ENCODE measurements at regions not wholly inside any gene's neighbourhood (a gene's known extent, or its start where the extent isn't known, plus 50 kb on each side); places are given as distances from the start of the nearest gene placed in this dataset.

DNA sequence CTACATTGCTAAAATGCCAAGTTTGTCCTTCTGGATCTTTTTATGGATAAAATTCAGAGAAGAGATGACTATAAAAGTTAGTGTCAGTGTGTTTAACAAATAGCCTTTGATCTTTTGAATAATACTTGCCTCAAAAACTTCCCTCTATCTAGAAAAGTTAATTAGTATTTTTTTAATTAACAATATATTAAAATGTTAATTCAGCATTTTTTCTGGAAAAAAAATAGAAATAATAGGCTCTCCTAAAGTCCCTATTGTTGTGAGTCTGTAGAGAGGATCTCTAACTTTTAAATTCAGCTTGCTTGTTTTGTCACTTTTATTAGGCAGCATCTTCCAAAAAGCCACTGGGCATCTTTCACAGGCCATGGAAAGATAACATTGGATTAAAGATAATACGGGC, 435.2 kb upstream of the RASGEF1B start:
- no peak for TF ChIP-seq POLR2AphosphoS5 (IDR thresholded peaks at IDR 0.05; ENCODE audit: low read depth, low read length)
- no peak for TF ChIP-seq TAF1 (IDR thresholded peaks at IDR 0.05; ENCODE audit: borderline replicate concordance, insufficient read depth, low read length)
- TF ChIP-seq, protein P1, sequence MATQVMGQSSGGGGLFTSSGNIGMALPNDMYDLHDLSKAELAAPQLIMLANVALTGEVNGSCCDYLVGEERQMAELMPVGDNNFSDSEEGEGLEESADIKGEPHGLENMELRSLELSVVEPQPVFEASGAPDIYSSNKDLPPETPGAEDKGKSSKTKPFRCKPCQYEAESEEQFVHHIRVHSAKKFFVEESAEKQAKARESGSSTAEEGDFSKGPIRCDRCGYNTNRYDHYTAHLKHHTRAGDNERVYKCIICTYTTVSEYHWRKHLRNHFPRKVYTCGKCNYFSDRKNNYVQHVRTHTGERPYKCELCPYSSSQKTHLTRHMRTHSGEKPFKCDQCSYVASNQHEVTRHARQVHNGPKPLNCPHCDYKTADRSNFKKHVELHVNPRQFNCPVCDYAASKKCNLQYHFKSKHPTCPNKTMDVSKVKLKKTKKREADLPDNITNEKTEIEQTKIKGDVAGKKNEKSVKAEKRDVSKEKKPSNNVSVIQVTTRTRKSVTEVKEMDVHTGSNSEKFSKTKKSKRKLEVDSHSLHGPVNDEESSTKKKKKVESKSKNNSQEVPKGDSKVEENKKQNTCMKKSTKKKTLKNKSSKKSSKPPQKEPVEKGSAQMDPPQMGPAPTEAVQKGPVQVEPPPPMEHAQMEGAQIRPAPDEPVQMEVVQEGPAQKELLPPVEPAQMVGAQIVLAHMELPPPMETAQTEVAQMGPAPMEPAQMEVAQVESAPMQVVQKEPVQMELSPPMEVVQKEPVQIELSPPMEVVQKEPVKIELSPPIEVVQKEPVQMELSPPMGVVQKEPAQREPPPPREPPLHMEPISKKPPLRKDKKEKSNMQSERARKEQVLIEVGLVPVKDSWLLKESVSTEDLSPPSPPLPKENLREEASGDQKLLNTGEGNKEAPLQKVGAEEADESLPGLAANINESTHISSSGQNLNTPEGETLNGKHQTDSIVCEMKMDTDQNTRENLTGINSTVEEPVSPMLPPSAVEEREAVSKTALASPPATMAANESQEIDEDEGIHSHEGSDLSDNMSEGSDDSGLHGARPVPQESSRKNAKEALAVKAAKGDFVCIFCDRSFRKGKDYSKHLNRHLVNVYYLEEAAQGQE (IDR thresholded peaks at IDR 0.05; ENCODE audit: insufficient read depth in 1 of 2, low read depth in 2 of 2, low read length in 2 of 2): no peak
